Uterus (tissue), 2 donors: ENCODE measurements at regions not wholly inside any gene's neighbourhood (a gene's known extent, or its start where the extent isn't known, plus 50 kb on each side); places are given as distances from the start of the nearest gene placed in this dataset.
"Not testable (repeated sequence)": the region's sequence is repeated elsewhere in the genome, so short reads cannot be mapped to it uniquely, and the experiment has no call there.

Source experiments
- POLR2A ChIP-seq, 2 donors: fragments of 450-650 bp; IDR thresholded peaks; one replicate each; pipeline ENCODE4 v1.6.1; 2016; ENCODE audit warnings: antibody characterized with exemption in 2 of 2, mild to moderate bottlenecking in 1 of 2, moderate library complexity in 1 of 2
- TF ChIP-seq, protein P1 (sequence below), 4 experiments: fragments of 200-600 bp in 2 of 4; fragments of 450-650 bp in 2 of 4; sonication (generic) in 2 of 4; IDR thresholded peaks; one replicate each; pipeline ENCODE4 v1.5.1; 2016 to 2019; ENCODE audit warnings: antibody characterized with exemption in 4 of 4, mild to moderate bottlenecking in 2 of 4, moderate library complexity in 1 of 4

- TF ChIP-seq POLR2A (IDR thresholded peaks at IDR 0.05) = not testable (repeated sequence)
- TF ChIP-seq, protein P1, sequence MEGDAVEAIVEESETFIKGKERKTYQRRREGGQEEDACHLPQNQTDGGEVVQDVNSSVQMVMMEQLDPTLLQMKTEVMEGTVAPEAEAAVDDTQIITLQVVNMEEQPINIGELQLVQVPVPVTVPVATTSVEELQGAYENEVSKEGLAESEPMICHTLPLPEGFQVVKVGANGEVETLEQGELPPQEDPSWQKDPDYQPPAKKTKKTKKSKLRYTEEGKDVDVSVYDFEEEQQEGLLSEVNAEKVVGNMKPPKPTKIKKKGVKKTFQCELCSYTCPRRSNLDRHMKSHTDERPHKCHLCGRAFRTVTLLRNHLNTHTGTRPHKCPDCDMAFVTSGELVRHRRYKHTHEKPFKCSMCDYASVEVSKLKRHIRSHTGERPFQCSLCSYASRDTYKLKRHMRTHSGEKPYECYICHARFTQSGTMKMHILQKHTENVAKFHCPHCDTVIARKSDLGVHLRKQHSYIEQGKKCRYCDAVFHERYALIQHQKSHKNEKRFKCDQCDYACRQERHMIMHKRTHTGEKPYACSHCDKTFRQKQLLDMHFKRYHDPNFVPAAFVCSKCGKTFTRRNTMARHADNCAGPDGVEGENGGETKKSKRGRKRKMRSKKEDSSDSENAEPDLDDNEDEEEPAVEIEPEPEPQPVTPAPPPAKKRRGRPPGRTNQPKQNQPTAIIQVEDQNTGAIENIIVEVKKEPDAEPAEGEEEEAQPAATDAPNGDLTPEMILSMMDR (IDR thresholded peaks at IDR 0.05) = not testable (repeated sequence)
Observed at GRCh38 chr1:143870388-143870787, 101.4 kb downstream of the FAM72C start.
